Activated T-helper 17 cell treated with anti-CD3 and anti-CD28 coated beads, Interleukin-2, amount 50 U/mL, for 72 hours (primary cell): ENCODE measurements at regions not wholly inside any gene's neighbourhood (a gene's known extent, or its start where the extent isn't known, plus 50 kb on each side); places are given as distances from the start of the nearest gene placed in this dataset.
"Not testable (repeated sequence)": the region's sequence is repeated elsewhere in the genome, so short reads cannot be mapped to it uniquely, and the experiment has no call there.

Experiments used
- ATAC-seq: fragments of 150-1000 bp; cut with Tn5 transposase; replicated peaks from 2 replicates; pipeline ENCODE4 v1.10.0; 2021; ENCODE audit warnings: mild to moderate bottlenecking, moderate library complexity
- H3K27ac Mint-ChIP-seq: one replicate; pipeline ENCODE4 v1.8.0; 2022; ENCODE audit warnings: mixed read lengths
- H3K27me3 Mint-ChIP-seq: one replicate; pipeline ENCODE4 v1.8.0; 2022; ENCODE audit warnings: mixed read lengths
- H3K36me3 Mint-ChIP-seq: one replicate; pipeline ENCODE4 v1.8.0; 2022; ENCODE audit warnings: low read depth, mild to moderate bottlenecking, mixed read lengths
- H3K4me1 Mint-ChIP-seq: one replicate; pipeline ENCODE4 v1.8.0; 2022; ENCODE audit warnings: mixed read lengths
- H3K4me3 Mint-ChIP-seq: one replicate; pipeline ENCODE4 v1.8.0; 2022; ENCODE audit warnings: mild to moderate bottlenecking, mixed read lengths
- H3K9me3 Mint-ChIP-seq: one replicate; pipeline ENCODE4 v1.8.0; 2022; ENCODE audit warnings: mixed read lengths

GRCh38 chr2:51813247-51813646 is 781.3 kb upstream of the NRXN1 start:
- Mint-ChIP-seq H3K27me3 (no peaks in the 10 kb centered on the region), H3K9me3 (no peaks in the 10 kb centered on the region), H3K4me1 (no peaks in the 10 kb centered on the region), H3K4me3 (no peak overlapping the region), H3K36me3 (no peaks in the 10 kb centered on the region), H3K27ac (no peak overlapping the region)
- no peak for ATAC-seq

- Mint-ChIP-seq H3K27ac (no peak overlapping the region), H3K27me3 (no peaks in the 10 kb centered on the region), H3K4me1 (no peaks in the 10 kb centered on the region), H3K9me3 (no peaks in the 10 kb centered on the region), H3K4me3 (no peak overlapping the region), H3K36me3 (no peaks in the 10 kb centered on the region)
- no peak for ATAC-seq
Measured at GRCh38 chr2:51812138-51812866, 780.4 kb upstream of the NRXN1 start.

DNA sequence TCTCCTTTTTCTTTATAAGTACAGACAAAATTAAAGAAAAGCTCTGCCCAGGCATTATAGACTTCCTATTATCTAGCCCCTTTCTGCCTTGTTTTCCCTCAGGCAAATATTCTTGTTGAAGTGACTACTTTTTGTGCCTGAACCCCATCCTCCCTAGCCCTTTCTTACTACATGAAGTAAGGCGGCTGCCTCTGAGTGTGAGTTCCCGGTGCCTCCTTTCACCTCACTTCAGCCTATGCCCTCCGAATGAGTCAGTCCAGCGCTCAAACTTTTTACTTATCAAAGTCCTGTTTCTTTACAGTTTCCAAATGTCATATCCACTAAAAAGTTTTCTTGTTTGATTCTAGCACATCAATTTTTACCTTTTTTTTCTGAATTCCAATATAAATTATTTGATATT is 778.3 kb upstream of the NRXN1 start:
- Mint-ChIP-seq H3K9me3 (peaks cover 5% of the 10 kb centered on the region), H3K4me1 (no peaks in the 10 kb centered on the region), H3K36me3 (no peaks in the 10 kb centered on the region), H3K27ac (no peak overlapping the region), H3K4me3 (no peak overlapping the region), H3K27me3 (no peaks in the 10 kb centered on the region)
- ATAC-seq: no peak

GRCh38 chr2:51807229-51807628 is 775.3 kb upstream of the NRXN1 start:
- Mint-ChIP-seq H3K9me3 (peaks cover 6% of the 10 kb centered on the region), H3K27me3 (no peaks in the 10 kb centered on the region), H3K4me1 (no peaks in the 10 kb centered on the region)

GRCh38 chr2:51795248-51795888 is 763.4 kb upstream of the NRXN1 start:
- Mint-ChIP-seq H3K36me3 (no peaks in the 10 kb centered on the region), H3K9me3 (peaks cover 3% of the 10 kb centered on the region)
- no peak for ATAC-seq

More at GRCh38 chr2:51807229-51807628, 775.3 kb upstream of the NRXN1 start:
- ATAC-seq: no peak
- no peaks in the 10 kb centered on the region for H3K36me3 Mint-ChIP-seq
- no peak overlapping the region for H3K4me3 Mint-ChIP-seq
- no peak overlapping the region for H3K27ac Mint-ChIP-seq

GRCh38 chr2:51791496-51791895 is 759.6 kb upstream of the NRXN1 start:
- Mint-ChIP-seq H3K9me3 (peaks cover 14% of the 10 kb centered on the region), H3K4me1 (no peaks in the 10 kb centered on the region), H3K27me3 (no peaks in the 10 kb centered on the region), H3K36me3 (no peaks in the 10 kb centered on the region), H3K27ac (no peak overlapping the region), H3K4me3 (no peak overlapping the region)
- no peak for ATAC-seq

More at GRCh38 chr2:51795248-51795888, 763.4 kb upstream of the NRXN1 start:
- no peak overlapping the region for H3K4me3 Mint-ChIP-seq
- H3K4me1 Mint-ChIP-seq: no peaks in the 10 kb centered on the region
- no peak overlapping the region for H3K27ac Mint-ChIP-seq
- H3K27me3 Mint-ChIP-seq: no peaks in the 10 kb centered on the region

DNA sequence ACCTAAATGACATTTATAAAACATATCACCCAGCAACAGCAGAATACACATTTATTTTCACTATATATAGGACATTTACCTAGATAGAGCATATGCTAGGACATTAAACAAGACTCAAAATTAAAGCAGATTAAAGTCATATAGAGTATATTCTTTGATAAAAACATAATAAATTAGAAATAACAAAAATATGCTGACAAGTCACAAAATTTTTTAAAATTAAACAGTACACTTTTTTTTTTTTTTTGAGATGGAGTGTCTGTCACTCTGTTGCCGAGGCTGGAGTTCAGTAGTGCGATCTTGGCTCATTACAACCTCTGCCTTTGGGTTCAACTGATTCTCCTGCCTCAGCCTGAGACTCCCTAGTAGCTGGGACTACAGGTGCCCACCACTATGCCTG is 758.9 kb upstream of the NRXN1 start:
- no peak overlapping the region for H3K4me3 Mint-ChIP-seq
- ATAC-seq: no peak

GRCh38 chr2:51789918-51790317 is 758.0 kb upstream of the NRXN1 start:
- Mint-ChIP-seq H3K4me3 (no peak overlapping the region), H3K27me3 (no peaks in the 10 kb centered on the region), H3K4me1 (no peaks in the 10 kb centered on the region), H3K9me3 (peaks cover 14% of the 10 kb centered on the region), H3K36me3 (no peaks in the 10 kb centered on the region), H3K27ac (no peak overlapping the region)
- no peak for ATAC-seq

More for the DNA sequence above, 758.9 kb upstream of the NRXN1 start:
- Mint-ChIP-seq H3K27ac (no peak overlapping the region), H3K4me1 (no peaks in the 10 kb centered on the region), H3K36me3 (no peaks in the 10 kb centered on the region), H3K9me3 (peaks cover 14% of the 10 kb centered on the region), H3K27me3 (no peaks in the 10 kb centered on the region)

DNA sequence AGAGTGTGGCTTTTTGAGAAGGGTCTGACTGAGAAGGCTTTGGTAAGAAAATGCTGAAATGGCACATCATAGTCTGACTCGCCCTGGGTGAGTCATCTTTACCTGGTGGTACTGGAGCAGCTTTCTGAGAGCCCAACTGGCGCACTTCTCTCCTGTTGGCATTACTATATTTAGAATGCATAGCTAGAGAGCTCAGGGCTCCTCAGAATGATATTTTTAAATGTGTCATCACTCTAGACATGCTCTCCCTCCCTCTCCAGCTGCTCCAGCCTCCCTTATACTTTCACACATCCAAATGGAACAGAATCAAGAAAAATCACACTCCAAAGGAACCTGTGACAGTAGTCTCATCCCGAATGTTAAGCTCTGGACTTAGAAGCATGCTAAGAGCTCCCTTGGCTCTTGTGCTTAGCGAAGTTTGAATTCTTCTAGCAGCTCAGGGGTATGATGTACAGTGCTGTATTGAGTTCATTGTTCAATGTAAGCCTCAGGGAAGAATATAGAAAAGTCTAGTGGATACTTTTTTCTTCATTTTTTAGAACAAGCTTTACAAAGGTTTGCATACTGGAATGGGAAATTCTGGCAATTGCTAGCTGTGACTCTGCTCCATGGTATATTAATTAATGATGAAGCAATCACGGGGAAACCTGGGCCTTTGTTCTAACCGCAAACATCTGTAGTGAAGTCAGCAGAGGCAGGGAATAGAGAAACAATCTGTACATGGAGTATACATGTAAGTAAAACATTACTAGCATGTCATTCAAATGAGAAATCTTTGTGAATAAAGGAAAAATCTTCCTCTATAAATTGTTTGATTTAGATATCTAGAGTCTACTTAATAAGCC is 751.2 kb upstream of the NRXN1 start:
- H3K36me3 Mint-ChIP-seq: no peaks in the 10 kb centered on the region
- H3K27ac Mint-ChIP-seq: no peak overlapping the region
- no peak for ATAC-seq
- H3K27me3 Mint-ChIP-seq: no peaks in the 10 kb centered on the region
- H3K4me3 Mint-ChIP-seq: no peak overlapping the region
- H3K9me3 Mint-ChIP-seq: peaks cover under 1% of the 10 kb centered on the region
- no peaks in the 10 kb centered on the region for H3K4me1 Mint-ChIP-seq

GRCh38 chr2:51781691-51782090 is 749.8 kb upstream of the NRXN1 start:
- Mint-ChIP-seq H3K9me3 (no peaks in the 10 kb centered on the region), H3K27me3 (no peaks in the 10 kb centered on the region), H3K4me1 (no peaks in the 10 kb centered on the region), H3K27ac (no peak overlapping the region), H3K36me3 (no peaks in the 10 kb centered on the region), H3K4me3 (no peak overlapping the region)
- ATAC-seq: no peak

- Mint-ChIP-seq H3K9me3 (no peaks in the 10 kb centered on the region), H3K36me3 (no peaks in the 10 kb centered on the region), H3K27ac (no peak overlapping the region), H3K4me1 (no peaks in the 10 kb centered on the region), H3K4me3 (no peak overlapping the region), H3K27me3 (no peaks in the 10 kb centered on the region)
- ATAC-seq: no peak
Measured at GRCh38 chr2:51780353-51780752, 748.4 kb upstream of the NRXN1 start.

DNA sequence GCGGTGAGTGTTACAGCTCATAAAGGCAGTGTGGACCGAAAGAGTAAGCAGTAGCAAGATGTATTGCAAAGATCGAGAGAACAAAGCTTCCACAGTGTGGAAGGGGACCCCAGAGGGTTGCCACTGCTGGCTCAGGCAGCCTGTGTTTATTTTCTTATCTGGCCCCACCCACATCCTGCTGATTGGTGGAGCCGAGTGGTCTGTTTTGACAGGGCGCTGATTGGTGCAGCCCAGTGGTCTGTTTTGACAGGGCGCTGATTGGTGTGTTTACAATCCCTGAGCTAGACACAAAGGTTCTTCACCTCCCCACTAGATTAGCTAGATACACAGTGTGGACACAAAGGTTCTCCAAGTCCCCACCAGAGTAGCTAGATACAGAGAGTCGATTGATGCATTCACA is 747.8 kb upstream of the NRXN1 start:
- not testable (repeated sequence) for H3K27ac Mint-ChIP-seq, ATAC-seq, H3K36me3 Mint-ChIP-seq, H3K27me3 Mint-ChIP-seq, H3K9me3 Mint-ChIP-seq, H3K4me1 Mint-ChIP-seq, H3K4me3 Mint-ChIP-seq

GRCh38 chr2:51778806-51779205 is 746.9 kb upstream of the NRXN1 start:
- Mint-ChIP-seq H3K4me3 (no peak overlapping the region), H3K27me3 (no peaks in the 10 kb centered on the region), H3K4me1 (no peaks in the 10 kb centered on the region), H3K27ac (no peak overlapping the region), H3K9me3 (peaks cover under 1% of the 10 kb centered on the region), H3K36me3 (no peaks in the 10 kb centered on the region)
- ATAC-seq: no peak

DNA sequence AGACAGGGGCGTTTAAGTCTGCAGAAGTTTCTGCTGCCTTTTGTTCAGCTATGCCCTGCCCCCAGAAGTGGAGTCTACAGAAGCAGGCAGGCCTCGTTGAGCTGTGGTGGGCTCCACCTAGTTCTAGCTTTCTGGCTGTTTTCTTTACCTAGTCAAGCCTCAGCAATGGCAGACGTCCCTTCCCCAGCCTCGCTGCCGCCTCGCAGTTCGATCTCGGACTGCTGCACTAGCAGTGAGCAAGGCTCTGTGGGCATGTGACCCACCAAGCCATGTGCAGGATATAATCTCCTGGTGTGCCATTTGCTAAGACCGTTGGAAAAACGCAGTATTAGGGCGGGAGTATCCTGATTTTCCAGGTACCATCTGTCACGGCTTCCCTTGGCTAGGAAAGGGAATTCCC is 742.7 kb upstream of the NRXN1 start:
- not testable (repeated sequence) for ATAC-seq, H3K27me3 Mint-ChIP-seq, H3K4me1 Mint-ChIP-seq, H3K36me3 Mint-ChIP-seq, H3K4me3 Mint-ChIP-seq, H3K27ac Mint-ChIP-seq
- peaks cover 14% of the 10 kb centered on the region for H3K9me3 Mint-ChIP-seq

DNA sequence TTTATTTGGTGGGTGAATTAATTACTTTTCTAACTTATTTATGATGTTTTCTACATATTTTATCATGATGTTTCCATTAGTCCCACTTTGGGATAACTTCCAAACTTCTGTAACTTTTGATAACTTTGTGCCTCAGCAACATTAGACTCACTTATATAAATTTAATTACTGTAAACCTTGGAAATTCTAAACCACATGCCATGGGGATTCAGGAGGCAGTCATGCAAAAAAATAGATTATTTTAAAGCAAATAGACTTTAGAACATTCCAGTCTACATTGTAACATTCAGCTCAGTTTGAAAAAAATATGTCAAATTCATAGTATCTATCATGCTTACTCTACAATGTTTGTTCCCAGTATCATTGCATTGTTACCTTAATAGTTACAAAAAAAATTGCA is 728.5 kb upstream of the NRXN1 start:
- Mint-ChIP-seq H3K27ac (no peak overlapping the region), H3K9me3 (no peaks in the 10 kb centered on the region), H3K27me3 (no peaks in the 10 kb centered on the region), H3K4me3 (no peak overlapping the region), H3K4me1 (no peaks in the 10 kb centered on the region), H3K36me3 (no peaks in the 10 kb centered on the region)
- ATAC-seq: no peak
